Fibroblast of lung (primary cell): ENCODE measurements at regions not wholly inside any gene's neighbourhood (a gene's known extent, or its start where the extent isn't known, plus 50 kb on each side); places are given as distances from the start of the nearest gene placed in this dataset.

Experiments
- DNase-seq, 2 donors: peaks; one replicate each; pipeline versions ENCODE4 v3.0.0 to v3.0.0-alpha.2; 2010; ENCODE audit warnings: low read depth in 2 of 2
- H2AFZ ChIP-seq: 2 replicates; pipeline ENCODE4 v1.5.1; 2012; ENCODE audit warnings: low read length, control low read depth, inconsistent platforms
- H3K27ac ChIP-seq: 2 replicates; pipeline ENCODE4 v1.5.1; 2011; ENCODE audit warnings: low read length, control low read depth; ENCODE audit not compliant: insufficient read depth
- H3K27me3 ChIP-seq: 2 replicates; pipeline ENCODE4 v1.5.1; 2011; ENCODE audit warnings: mild to moderate bottlenecking, low read length; ENCODE audit not compliant: control insufficient read depth, insufficient read depth
- H3K36me3 ChIP-seq: 2 replicates; pipeline ENCODE4 v1.5.1; 2011; ENCODE audit warnings: low read length; ENCODE audit not compliant: control insufficient read depth, insufficient read depth
- H3K4me1 ChIP-seq: 2 replicates; pipeline ENCODE4 v1.5.1; 2011; ENCODE audit warnings: low read length; ENCODE audit not compliant: control insufficient read depth, insufficient read depth; ENCODE audit errors: extremely low read depth
- H3K4me2 ChIP-seq: 2 replicates; pipeline ENCODE4 v1.5.1; 2011; ENCODE audit warnings: low read length, control low read depth; ENCODE audit not compliant: insufficient read depth; ENCODE audit errors: extremely low read depth
- H3K4me3 ChIP-seq, 4 experiments: fragments of 200-600 bp in 1 of 4; sonication (generic) in 1 of 4; replicated peaks in 1 of 4; 2 replicates each; pipeline ENCODE4 v1.5.1; 2011 to 2016; ENCODE audit warnings: low read length in 4 of 4, low read depth in 3 of 4, mild to moderate bottlenecking in 3 of 4, control low read depth in 2 of 4, inconsistent platforms in 1 of 4, mixed read lengths in 1 of 4; ENCODE audit not compliant: insufficient read depth in 1 of 4; ENCODE audit errors: control extremely low read depth in 1 of 4
- H3K79me2 ChIP-seq: 2 replicates; pipeline ENCODE4 v1.5.1; 2012; ENCODE audit warnings: mild to moderate bottlenecking, low read length, inconsistent platforms; ENCODE audit not compliant: control insufficient read depth, insufficient read depth
- H3K9ac ChIP-seq: 2 replicates; pipeline ENCODE4 v1.5.1; 2011; ENCODE audit warnings: mild to moderate bottlenecking, low read length, control low read depth; ENCODE audit not compliant: insufficient read depth
- H3K9me3 ChIP-seq: 2 replicates; pipeline ENCODE4 v1.5.1; 2012; ENCODE audit warnings: low read depth, low read length; ENCODE audit not compliant: control insufficient read depth, insufficient read depth
- H4K20me1 ChIP-seq: 2 replicates; pipeline ENCODE4 v1.5.1; 2011; ENCODE audit warnings: low read length; ENCODE audit not compliant: control insufficient read depth, insufficient read depth; ENCODE audit errors: extremely low read depth
- CTCF ChIP-seq, 2 donors: IDR thresholded peaks in 1 of 2; conservative IDR thresholded peaks in 1 of 2; 1 replicate in 1 of 2; 2 replicates in 1 of 2; pipeline ENCODE4 v1.5.1; 2011 to 2012; ENCODE audit warnings: low read length in 2 of 2, control low read depth in 1 of 2, inconsistent platforms in 1 of 2, low read depth in 1 of 2, mild to moderate bottlenecking in 1 of 2
- EZH2 ChIP-seq: IDR thresholded peaks from 2 replicates; pipeline ENCODE4 v1.5.1; 2012; ENCODE audit warnings: low read length, control low read depth, mild to moderate bottlenecking; ENCODE audit errors: missing control alignments

- no peaks in the 10 kb centered on the region for H3K9me3 ChIP-seq
- no peak overlapping the region for H3K9ac ChIP-seq
- H3K4me1 ChIP-seq: no peaks in the 10 kb centered on the region
- H3K36me3 ChIP-seq: no peaks in the 10 kb centered on the region
- H3K27ac ChIP-seq: no peak overlapping the region
- H3K4me3 ChIP-seq: no peak overlapping the region
- no peaks in the 10 kb centered on the region for H4K20me1 ChIP-seq
- no peak overlapping the region for H2AFZ ChIP-seq
- no peaks in the 10 kb centered on the region for H3K27me3 ChIP-seq
- H3K4me2 ChIP-seq: no peak overlapping the region
- no peaks in the 10 kb centered on the region for H3K79me2 ChIP-seq
- TF ChIP-seq EZH2: no peak
- DNase-seq: no peak
Observed at GRCh38 chr22:22712092-22712658, 67.8 kb downstream of the GGTLC2 start.

GRCh38 chr22:22712666-22713365 is 68.4 kb downstream of the GGTLC2 start:
- Histone ChIP-seq H3K9ac (no peak overlapping the region), H3K36me3 (no peaks in the 10 kb centered on the region), H3K27me3 (no peaks in the 10 kb centered on the region), H4K20me1 (no peaks in the 10 kb centered on the region), H3K4me1 (no peaks in the 10 kb centered on the region), H3K27ac (no peak overlapping the region), H3K4me3 (no peak overlapping the region), H3K4me2 (no peak overlapping the region), H3K79me2 (no peaks in the 10 kb centered on the region), H3K9me3 (no peaks in the 10 kb centered on the region), H2AFZ (no peak overlapping the region)
- TF ChIP-seq CTCF (conservative IDR thresholded peaks at IDR 0.05 in 1 of 2, IDR thresholded peaks at IDR 0.05 in 1 of 2; ENCODE audit: low read depth in 1 of 2, low read length in 2 of 2) (no peak), EZH2 (no peak)
- DNase-seq: no peak

GRCh38 chr22:22713416-22713815 is 69.0 kb downstream of the GGTLC2 start:
- Histone ChIP-seq H3K36me3 (no peaks in the 10 kb centered on the region), H3K27ac (no peak overlapping the region), H3K4me3 (no peak overlapping the region), H3K9ac (no peak overlapping the region), H3K9me3 (no peaks in the 10 kb centered on the region), H2AFZ (no peak overlapping the region), H3K79me2 (no peaks in the 10 kb centered on the region), H4K20me1 (no peaks in the 10 kb centered on the region), H3K27me3 (no peaks in the 10 kb centered on the region), H3K4me2 (no peak overlapping the region), H3K4me1 (no peaks in the 10 kb centered on the region)
- no peak for DNase-seq
- TF ChIP-seq EZH2 (no peak), CTCF (conservative IDR thresholded peaks at IDR 0.05 in 1 of 2, IDR thresholded peaks at IDR 0.05 in 1 of 2; ENCODE audit: low read depth in 1 of 2, low read length in 2 of 2) (no peak)
